ENCODE measurements at regions not wholly inside any gene's neighbourhood (a gene's known extent, or its start where the extent isn't known, plus 50 kb on each side); places are given as distances from the start of the nearest gene placed in this dataset.

DNA sequence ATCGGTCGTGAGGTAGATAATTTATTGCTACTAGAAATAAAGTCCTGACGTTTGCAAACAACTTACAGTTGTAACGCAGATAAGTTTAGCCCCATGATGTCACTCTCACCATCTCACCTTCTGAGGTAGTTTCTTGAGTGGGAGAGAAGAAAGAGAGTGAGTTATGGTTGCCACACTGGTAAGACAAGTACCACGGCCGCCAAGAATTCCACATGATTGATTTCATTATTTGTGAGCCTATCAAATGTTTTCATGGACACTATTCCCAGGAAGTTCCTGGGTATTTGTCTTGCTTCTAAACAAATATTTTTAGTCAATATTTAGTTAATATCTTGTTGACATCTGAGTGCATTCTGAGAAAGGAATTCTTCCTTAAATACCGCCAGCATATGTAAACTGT, 339.4 kb upstream of the KIAA1217 start:
- TF ChIP-seq, protein P1, sequence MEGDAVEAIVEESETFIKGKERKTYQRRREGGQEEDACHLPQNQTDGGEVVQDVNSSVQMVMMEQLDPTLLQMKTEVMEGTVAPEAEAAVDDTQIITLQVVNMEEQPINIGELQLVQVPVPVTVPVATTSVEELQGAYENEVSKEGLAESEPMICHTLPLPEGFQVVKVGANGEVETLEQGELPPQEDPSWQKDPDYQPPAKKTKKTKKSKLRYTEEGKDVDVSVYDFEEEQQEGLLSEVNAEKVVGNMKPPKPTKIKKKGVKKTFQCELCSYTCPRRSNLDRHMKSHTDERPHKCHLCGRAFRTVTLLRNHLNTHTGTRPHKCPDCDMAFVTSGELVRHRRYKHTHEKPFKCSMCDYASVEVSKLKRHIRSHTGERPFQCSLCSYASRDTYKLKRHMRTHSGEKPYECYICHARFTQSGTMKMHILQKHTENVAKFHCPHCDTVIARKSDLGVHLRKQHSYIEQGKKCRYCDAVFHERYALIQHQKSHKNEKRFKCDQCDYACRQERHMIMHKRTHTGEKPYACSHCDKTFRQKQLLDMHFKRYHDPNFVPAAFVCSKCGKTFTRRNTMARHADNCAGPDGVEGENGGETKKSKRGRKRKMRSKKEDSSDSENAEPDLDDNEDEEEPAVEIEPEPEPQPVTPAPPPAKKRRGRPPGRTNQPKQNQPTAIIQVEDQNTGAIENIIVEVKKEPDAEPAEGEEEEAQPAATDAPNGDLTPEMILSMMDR (IDR thresholded peaks at IDR 0.05 in 2 of 3, conservative IDR thresholded peaks at IDR 0.05 in 1 of 3; ENCODE audit: control insufficient read depth in 2 of 3, extremely low read depth in 1 of 3, insufficient read depth in 1 of 3, low read depth in 3 of 3, low read length in 3 of 3), result no peak
- no peak for TF ChIP-seq SMAD5 (IDR thresholded peaks at IDR 0.05; ENCODE audit: low read depth)
- TF ChIP-seq MYC (IDR thresholded peaks at IDR 0.05; ENCODE audit: insufficient read depth, insufficient read length, insufficient replicate concordance, low read length, severe bottlenecking), result no peak
- TF ChIP-seq, protein P2, sequence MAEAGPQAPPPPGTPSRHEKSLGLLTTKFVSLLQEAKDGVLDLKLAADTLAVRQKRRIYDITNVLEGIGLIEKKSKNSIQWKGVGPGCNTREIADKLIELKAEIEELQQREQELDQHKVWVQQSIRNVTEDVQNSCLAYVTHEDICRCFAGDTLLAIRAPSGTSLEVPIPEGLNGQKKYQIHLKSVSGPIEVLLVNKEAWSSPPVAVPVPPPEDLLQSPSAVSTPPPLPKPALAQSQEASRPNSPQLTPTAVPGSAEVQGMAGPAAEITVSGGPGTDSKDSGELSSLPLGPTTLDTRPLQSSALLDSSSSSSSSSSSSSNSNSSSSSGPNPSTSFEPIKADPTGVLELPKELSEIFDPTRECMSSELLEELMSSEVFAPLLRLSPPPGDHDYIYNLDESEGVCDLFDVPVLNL (IDR thresholded peaks at IDR 0.05; ENCODE audit: low read depth, low read length), result no peak
- TF ChIP-seq EP300 (IDR thresholded peaks at IDR 0.05; ENCODE audit: borderline replicate concordance in 1 of 2, control insufficient read depth in 1 of 2, low read depth in 2 of 2, low read length in 2 of 2), result no peak
- TF ChIP-seq FOS (IDR thresholded peaks at IDR 0.05; ENCODE audit: borderline replicate concordance, extremely low read depth, insufficient read length), result no peak
- no peak for TF ChIP-seq GABPA (IDR thresholded peaks at IDR 0.05; ENCODE audit: low read depth)

Measured in GM12878 (cell line).